IMR-90 (cell line): ENCODE measurements at regions not wholly inside any gene's neighbourhood (a gene's known extent, or its start where the extent isn't known, plus 50 kb on each side); places are given as distances from the start of the nearest gene placed in this dataset.

Experiments used
- ATAC-seq: fragments of 200-7000 bp; cut with Tn5 transposase; 2 replicates; pipeline ENCODE4 v1.9.1; 2020; ENCODE audit warnings: low read depth, mild to moderate bottlenecking, moderate library complexity
- BruUV-seq: library from RNA; stranded (reverse); fragments of 400-500 nt; replicated peaks from 2 replicates; lab custom pipeline; 2021; lab: Mats Ljungman, UMichigan
- CTCF ChIA-PET: fragments of 300-600 bp; formaldehyde crosslinking; extraction: SDS; loops from one replicate; lab custom pipeline; 2021; ENCODE audit warnings: antibody characterized with exemption; lab: Yijun Ruan, JAX
- POLR2A ChIA-PET: fragments of 300-600 bp; sonication (Branson Sonifier 250); formaldehyde crosslinking; loops from one replicate; lab custom pipeline; 2022; ENCODE audit warnings: antibody characterized with exemption; ENCODE audit not compliant: unreplicated experiment; lab: Charles Lee
- DNase-seq: peaks from one replicate; pipeline ENCODE4 v3.0.0; 2013
- H2AFZ ChIP-seq: replicated peaks from 2 replicates; pipeline ENCODE3; 2013; ENCODE audit warnings: low read length, mild to moderate bottlenecking; ENCODE audit not compliant: poor library complexity
- H2AK5ac ChIP-seq: 2 replicates; pipeline ENCODE4 v1.6.1; 2013; ENCODE audit warnings: low read depth, low read length, inconsistent platforms
- H2AK9ac ChIP-seq: replicated peaks from 2 replicates; pipeline ENCODE3; 2013; ENCODE audit warnings: mild to moderate bottlenecking, low read depth, low read length, moderate library complexity; ENCODE audit not compliant: poor library complexity
- H2BK120ac ChIP-seq: 2 replicates; pipeline ENCODE4 v1.6.1; 2013; ENCODE audit warnings: low read depth, low read length, inconsistent platforms
- H2BK15ac ChIP-seq: 3 replicates; pipeline ENCODE4 v1.6.1; 2013; ENCODE audit warnings: low read depth, low read length, inconsistent platforms
- H2BK20ac ChIP-seq: 2 replicates; pipeline ENCODE4 v1.6.1; 2013; ENCODE audit warnings: low read depth, mild to moderate bottlenecking, inconsistent platforms, low read length, moderate library complexity
- H2BK5ac ChIP-seq: 2 replicates; pipeline ENCODE4 v1.6.1; 2013; ENCODE audit warnings: mild to moderate bottlenecking, low read depth, low read length, inconsistent platforms; ENCODE audit not compliant: poor library complexity, severe bottlenecking
- H3K14ac ChIP-seq: replicated peaks from 2 replicates; pipeline ENCODE4 v1.6.1; 2013; ENCODE audit warnings: low read depth, low read length, inconsistent platforms
- H3K18ac ChIP-seq: 2 replicates; pipeline ENCODE4 v1.6.1; 2013; ENCODE audit warnings: low read depth, low read length, control low read depth
- H3K23ac ChIP-seq: 2 replicates; pipeline ENCODE4 v1.6.1; 2013; ENCODE audit warnings: low read depth, low read length, inconsistent platforms
- H3K27ac ChIP-seq: 2 replicates; pipeline ENCODE4 v1.5.1; 2013; ENCODE audit warnings: mild to moderate bottlenecking, control low read depth, low read length; ENCODE audit not compliant: insufficient read depth
- H3K27me3 ChIP-seq: 2 replicates; pipeline ENCODE4 v1.6.1; 2013; ENCODE audit warnings: low read length; ENCODE audit not compliant: control insufficient read depth, insufficient read depth
- H3K36me3 ChIP-seq: 2 replicates; pipeline ENCODE4 v1.6.1; 2013; ENCODE audit warnings: low read length, mixed read lengths; ENCODE audit not compliant: control insufficient read depth, insufficient read depth
- H3K4ac ChIP-seq: 2 replicates; pipeline ENCODE4 v1.6.1; 2013; ENCODE audit warnings: low read depth, low read length, inconsistent platforms
- H3K4me1 ChIP-seq: 2 replicates; pipeline ENCODE4 v1.6.1; 2013; ENCODE audit warnings: low read length, mixed read lengths; ENCODE audit not compliant: control insufficient read depth, insufficient read depth
- H3K4me2 ChIP-seq: 2 replicates; pipeline ENCODE4 v1.6.1; 2013; ENCODE audit warnings: low read depth, mild to moderate bottlenecking, control low read depth, low read length, moderate library complexity
- H3K4me3 ChIP-seq: 2 replicates; pipeline ENCODE4 v1.5.1; 2013; ENCODE audit warnings: low read depth, mild to moderate bottlenecking, control low read depth, low read length, moderate library complexity; ENCODE audit not compliant: insufficient read depth
- H3K56ac ChIP-seq: 2 replicates; pipeline ENCODE4 v1.6.1; 2013; ENCODE audit warnings: low read length, inconsistent platforms; ENCODE audit not compliant: insufficient read depth; ENCODE audit errors: extremely low read depth
- H3K79me1 ChIP-seq, 2 experiments: 2 replicates each; pipeline ENCODE4 v1.6.1; 2013; ENCODE audit warnings: low read length in 2 of 2, inconsistent platforms in 1 of 2, low read depth in 1 of 2
- H3K9ac ChIP-seq: 2 replicates; pipeline ENCODE4 v1.6.1; 2013; ENCODE audit warnings: low read depth, low read length, control low read depth
- H3K9me1 ChIP-seq: 2 replicates; pipeline ENCODE4 v1.6.1; 2013; ENCODE audit warnings: low read length, inconsistent platforms; ENCODE audit not compliant: insufficient read depth
- H3K9me3 ChIP-seq: 2 replicates; pipeline ENCODE4 v1.6.1; 2013; ENCODE audit warnings: low read length; ENCODE audit not compliant: control insufficient read depth, insufficient read depth
- H4K20me1 ChIP-seq: 2 replicates; pipeline ENCODE4 v1.6.1; 2013; ENCODE audit warnings: low read length, inconsistent platforms; ENCODE audit not compliant: insufficient read depth
- H4K5ac ChIP-seq: 2 replicates; pipeline ENCODE4 v1.6.1; 2013; ENCODE audit warnings: mild to moderate bottlenecking, low read depth, low read length, control low read depth
- H4K8ac ChIP-seq, 2 experiments: 2 replicates each; pipeline ENCODE4 v1.6.1; 2013; ENCODE audit warnings: low read depth in 2 of 2, low read length in 2 of 2, control low read depth in 1 of 2, inconsistent platforms in 1 of 2
- H4K91ac ChIP-seq: 2 replicates; pipeline ENCODE4 v1.6.1; 2013; ENCODE audit warnings: low read depth, low read length, inconsistent platforms; ENCODE audit not compliant: insufficient read depth
- BHLHE40 ChIP-seq: fragments of 150-350 bp; IDR thresholded peaks from 2 replicates; pipeline ENCODE4 v1.6.1; 2016; ENCODE audit warnings: mild to moderate bottlenecking, low read depth, low read length
- CEBPB ChIP-seq: IDR thresholded peaks from 2 replicates; pipeline ENCODE4 v1.6.1; 2012; ENCODE audit warnings: low read depth, low read length, improper control_type of control experiment
- CHD1 ChIP-seq: IDR thresholded peaks from 2 replicates; pipeline ENCODE4 v1.6.1; 2012; ENCODE audit warnings: low read depth, low read length, improper control_type of control experiment
- MAZ ChIP-seq: IDR thresholded peaks from 2 replicates; pipeline ENCODE4 v1.6.1; 2012; ENCODE audit warnings: low read depth, mild to moderate bottlenecking, low read length, improper control_type of control experiment, moderate library complexity, borderline replicate concordance
- MXI1 ChIP-seq: IDR thresholded peaks from 2 replicates; pipeline ENCODE4 v1.6.1; 2012; ENCODE audit warnings: low read depth, mild to moderate bottlenecking, low read length, moderate library complexity, borderline replicate concordance
- NFE2L2 ChIP-seq: fragments of 150-350 bp; IDR thresholded peaks from 2 replicates; pipeline ENCODE4 v1.6.1; 2016; ENCODE audit warnings: low read depth, mild to moderate bottlenecking, low read length
- POLR2A ChIP-seq: IDR thresholded peaks from 2 replicates; pipeline ENCODE4 v1.6.1; 2012; ENCODE audit warnings: mild to moderate bottlenecking, low read depth, low read length
- RAD21 ChIP-seq: IDR thresholded peaks from 2 replicates; pipeline ENCODE4 v1.6.1; 2012; ENCODE audit warnings: low read length, improper control_type of control experiment
- RCOR1 ChIP-seq: IDR thresholded peaks from 2 replicates; pipeline ENCODE4 v1.6.1; 2012; ENCODE audit warnings: mild to moderate bottlenecking, low read length, improper control_type of control experiment; ENCODE audit not compliant: insufficient replicate concordance
- RFX5 ChIP-seq: IDR thresholded peaks from 2 replicates; pipeline ENCODE4 v1.8.0; 2012; ENCODE audit warnings: low read depth, mild to moderate bottlenecking, low read length, moderate library complexity
- SMC3 ChIP-seq: fragments of 150-350 bp; IDR thresholded peaks from 2 replicates; pipeline ENCODE4 v1.6.1; 2016; ENCODE audit warnings: low read depth, mild to moderate bottlenecking, antibody characterized with exemption, low read length, moderate library complexity
- WGBS, 2 experiments: methylation state at CpG; one replicate each; pipeline versions ENCODE4 v1.1.5 to v1.1.7; 2013; ENCODE audit warnings: missing lambda C conversion rate in 2 of 2; ENCODE audit not compliant: insufficient read length in 1 of 2; ENCODE audit errors: extremely low coverage in 2 of 2; 5-methylcytosine and 5-hydroxymethylcytosine counted together
- dilution Hi-C: fragments of 300-500 bp; cut with HindIII; formaldehyde crosslinking; loops from one replicate; pipeline ENCODE4 v1.14.3; 2018; ENCODE audit warnings: low sequenced_read_pairs; ENCODE audit not compliant: unreplicated experiment
- in situ Hi-C: fragments of 300-500 bp; cut with MboI; formaldehyde crosslinking; loops from 3 replicates; pipeline ENCODE4 v1.14.3; 2019; ENCODE audit warnings: low sequenced_read_pairs, inconsistent platforms, mixed read lengths
- intact Hi-C: fragments of 100-400 bp; cut with micrococcal nuclease; formaldehyde crosslinking; loops from 2 replicates; pipeline ENCODE4 v1.10.0; 2022
- TF ChIP-seq, protein P1 (sequence below): fragments of 150-350 bp; IDR thresholded peaks from 2 replicates; pipeline ENCODE4 v1.6.1; 2016; ENCODE audit warnings: low read depth, mild to moderate bottlenecking, low read length, moderate library complexity, borderline replicate concordance
- TF ChIP-seq, protein P2 (sequence below): conservative IDR thresholded peaks from 2 replicates; pipeline ENCODE4 v1.5.1; 2012; ENCODE audit warnings: mild to moderate bottlenecking, low read depth, low read length, improper control_type of control experiment
- TF ChIP-seq, protein P3 (sequence below): fragments of 150-350 bp; IDR thresholded peaks from 2 replicates; pipeline ENCODE4 v1.6.1; 2017; ENCODE audit warnings: mild to moderate bottlenecking, antibody characterized with exemption, low read length, low read depth

DNA sequence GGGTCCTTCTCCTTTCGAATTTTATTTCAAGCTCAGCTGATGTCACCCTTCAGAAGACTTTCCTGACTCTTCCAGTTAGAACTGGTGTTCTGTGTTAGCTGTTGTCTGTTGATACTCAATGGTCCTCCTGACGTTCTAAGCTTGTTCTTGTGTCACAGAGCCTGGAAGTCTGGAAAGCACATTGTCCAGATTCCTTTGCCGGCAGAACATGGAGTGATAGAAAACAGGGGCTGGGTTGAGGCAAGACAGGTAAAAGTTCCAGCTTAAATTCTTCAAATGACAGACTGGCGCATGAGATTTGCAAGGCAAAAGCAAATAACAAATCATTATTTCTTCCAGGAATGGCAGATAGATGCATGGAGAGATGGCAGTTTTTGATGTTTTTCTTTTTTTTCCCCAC, 102.0 kb upstream of the CLSTN2 start:
- H4K91ac ChIP-seq = no peak overlapping the region
- no peak overlapping the region for H3K56ac ChIP-seq
- no peaks in the 10 kb centered on the region for H3K4me1 ChIP-seq
- in situ Hi-C loops (no loop called here), dilution Hi-C loops (no loop called here), intact Hi-C loops (no loop called here)
- H2AK9ac ChIP-seq = no peak overlapping the region
- DNase-seq (no peak), ATAC-seq (no peak)
- no peak overlapping the region for H3K9ac ChIP-seq
- no peaks in the 10 kb centered on the region for H4K20me1 ChIP-seq
- no peak overlapping the region for H3K14ac ChIP-seq
- ChIA-PET CTCF (no interaction called here), POLR2A (no interaction called here)
- H2AFZ ChIP-seq = no peak overlapping the region
- no peak overlapping the region for H2BK15ac ChIP-seq
- no peaks in the 10 kb centered on the region for H3K27me3 ChIP-seq
- H3K4me2 ChIP-seq = no peak overlapping the region
- H4K8ac ChIP-seq = no peak overlapping the region
- no CpG with 5 or more reads among the region's 4 CpGs for WGBS, 2 experiments
- H3K4ac ChIP-seq = no peak overlapping the region
- H3K23ac ChIP-seq = no peak overlapping the region
- H3K4me3 ChIP-seq = no peak overlapping the region
- H3K36me3 ChIP-seq = no peaks in the 10 kb centered on the region
- no peak overlapping the region for H2BK120ac ChIP-seq
- H2AK5ac ChIP-seq = no peak overlapping the region
- no peaks in the 10 kb centered on the region for H3K9me1 ChIP-seq
- H2BK20ac ChIP-seq = no peak overlapping the region
- H3K9me3 ChIP-seq = peaks cover 9% of the 10 kb centered on the region; the same call in 1 of the 2 replicates
- no TSS peak for BruUV-seq
- H4K5ac ChIP-seq = no peak overlapping the region
- H3K18ac ChIP-seq = no peak overlapping the region
- H2BK5ac ChIP-seq = no peak overlapping the region
- no peaks in the 10 kb centered on the region for H3K79me1 ChIP-seq
- H3K27ac ChIP-seq = no peak overlapping the region
- no peak for TF ChIP-seq CHD1
- TF ChIP-seq, protein P1, sequence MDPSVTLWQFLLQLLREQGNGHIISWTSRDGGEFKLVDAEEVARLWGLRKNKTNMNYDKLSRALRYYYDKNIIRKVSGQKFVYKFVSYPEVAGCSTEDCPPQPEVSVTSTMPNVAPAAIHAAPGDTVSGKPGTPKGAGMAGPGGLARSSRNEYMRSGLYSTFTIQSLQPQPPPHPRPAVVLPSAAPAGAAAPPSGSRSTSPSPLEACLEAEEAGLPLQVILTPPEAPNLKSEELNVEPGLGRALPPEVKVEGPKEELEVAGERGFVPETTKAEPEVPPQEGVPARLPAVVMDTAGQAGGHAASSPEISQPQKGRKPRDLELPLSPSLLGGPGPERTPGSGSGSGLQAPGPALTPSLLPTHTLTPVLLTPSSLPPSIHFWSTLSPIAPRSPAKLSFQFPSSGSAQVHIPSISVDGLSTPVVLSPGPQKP = no peak
- no peak for TF ChIP-seq RCOR1
- TF ChIP-seq, protein P2, sequence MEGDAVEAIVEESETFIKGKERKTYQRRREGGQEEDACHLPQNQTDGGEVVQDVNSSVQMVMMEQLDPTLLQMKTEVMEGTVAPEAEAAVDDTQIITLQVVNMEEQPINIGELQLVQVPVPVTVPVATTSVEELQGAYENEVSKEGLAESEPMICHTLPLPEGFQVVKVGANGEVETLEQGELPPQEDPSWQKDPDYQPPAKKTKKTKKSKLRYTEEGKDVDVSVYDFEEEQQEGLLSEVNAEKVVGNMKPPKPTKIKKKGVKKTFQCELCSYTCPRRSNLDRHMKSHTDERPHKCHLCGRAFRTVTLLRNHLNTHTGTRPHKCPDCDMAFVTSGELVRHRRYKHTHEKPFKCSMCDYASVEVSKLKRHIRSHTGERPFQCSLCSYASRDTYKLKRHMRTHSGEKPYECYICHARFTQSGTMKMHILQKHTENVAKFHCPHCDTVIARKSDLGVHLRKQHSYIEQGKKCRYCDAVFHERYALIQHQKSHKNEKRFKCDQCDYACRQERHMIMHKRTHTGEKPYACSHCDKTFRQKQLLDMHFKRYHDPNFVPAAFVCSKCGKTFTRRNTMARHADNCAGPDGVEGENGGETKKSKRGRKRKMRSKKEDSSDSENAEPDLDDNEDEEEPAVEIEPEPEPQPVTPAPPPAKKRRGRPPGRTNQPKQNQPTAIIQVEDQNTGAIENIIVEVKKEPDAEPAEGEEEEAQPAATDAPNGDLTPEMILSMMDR = no peak
- TF ChIP-seq CEBPB = no peak
- TF ChIP-seq, protein P3, sequence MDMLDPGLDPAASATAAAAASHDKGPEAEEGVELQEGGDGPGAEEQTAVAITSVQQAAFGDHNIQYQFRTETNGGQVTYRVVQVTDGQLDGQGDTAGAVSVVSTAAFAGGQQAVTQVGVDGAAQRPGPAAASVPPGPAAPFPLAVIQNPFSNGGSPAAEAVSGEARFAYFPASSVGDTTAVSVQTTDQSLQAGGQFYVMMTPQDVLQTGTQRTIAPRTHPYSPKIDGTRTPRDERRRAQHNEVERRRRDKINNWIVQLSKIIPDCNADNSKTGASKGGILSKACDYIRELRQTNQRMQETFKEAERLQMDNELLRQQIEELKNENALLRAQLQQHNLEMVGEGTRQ = no peak
- no peak for TF ChIP-seq MXI1
- TF ChIP-seq MAZ = no peak
- TF ChIP-seq RAD21 = no peak
- no peak for TF ChIP-seq NFE2L2
- no peak for TF ChIP-seq RFX5
- no peak for TF ChIP-seq BHLHE40
- no peak for TF ChIP-seq SMC3
- TF ChIP-seq POLR2A = no peak
